Peyer's patch (tissue), 4 donors: ENCODE measurements at regions not wholly inside any gene's neighbourhood (a gene's known extent, or its start where the extent isn't known, plus 50 kb on each side); places are given as distances from the start of the nearest gene placed in this dataset.
"Not testable (repeated sequence)": the region's sequence is repeated elsewhere in the genome, so short reads cannot be mapped to it uniquely, and the experiment has no call there.

Source experiments
- CTCF ChIP-seq, 6 experiments: fragments of 450-650 bp in 4 of 6; fragments of 200-600 bp in 2 of 6; sonication (generic) in 1 of 6; IDR thresholded peaks; one replicate each; pipeline ENCODE4 v1.5.1; 2017 to 2019; ENCODE audit warnings: antibody characterized with exemption in 6 of 6, mild to moderate bottlenecking in 3 of 6, moderate library complexity in 1 of 6
- POLR2A ChIP-seq, 2 donors: fragments of 450-650 bp; IDR thresholded peaks; one replicate each; pipeline ENCODE4 v1.5.1; 2017; ENCODE audit warnings: antibody characterized with exemption in 2 of 2, mild to moderate bottlenecking in 2 of 2, moderate library complexity in 2 of 2

GRCh38 chr4:3938676-3939075, 172.5 kb downstream of the ADRA2C start:
- not testable (repeated sequence) for TF ChIP-seq CTCF, POLR2A (IDR thresholded peaks at IDR 0.05)
